ENCODE measurements at regions not wholly inside any gene's neighbourhood (a gene's known extent, or its start where the extent isn't known, plus 50 kb on each side); places are given as distances from the start of the nearest gene placed in this dataset.
A peak's percentile ranks its signal among the peaks of the same experiment; 100 is the strongest.

DNA sequence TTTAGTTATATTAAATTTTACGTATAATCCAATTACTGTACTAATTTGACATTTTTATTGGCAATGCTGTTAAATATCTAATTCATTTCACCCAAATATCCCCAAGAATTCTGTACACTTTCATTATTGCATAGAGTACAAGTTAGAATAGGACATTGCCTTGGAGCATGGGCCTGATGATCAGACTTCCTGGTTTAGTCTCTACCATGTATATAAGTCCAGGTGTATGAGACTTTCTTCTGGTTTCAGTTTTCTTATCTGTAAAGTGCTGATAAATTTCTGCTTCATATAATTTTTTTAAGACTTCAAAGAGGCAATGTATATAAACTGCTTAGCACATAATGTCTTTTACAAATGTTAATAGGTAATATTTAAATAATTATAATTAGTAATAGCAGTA lies 179.4 kb downstream of the KLF12 start:
- Mint-ChIP-seq H3K4me1 (ENCODE audit: unreplicated experiment) (peaks cover 15% of the 10 kb centered on the region), H3K4me3 (no peak overlapping the region), H3K36me3 (peaks cover 9% of the 10 kb centered on the region), H3K9me3 (peaks cover 3% of the 10 kb centered on the region), H3K27me3 (no peaks in the 10 kb centered on the region), H3K27ac (no peak overlapping the region)
- TF ChIP-seq, protein P1, sequence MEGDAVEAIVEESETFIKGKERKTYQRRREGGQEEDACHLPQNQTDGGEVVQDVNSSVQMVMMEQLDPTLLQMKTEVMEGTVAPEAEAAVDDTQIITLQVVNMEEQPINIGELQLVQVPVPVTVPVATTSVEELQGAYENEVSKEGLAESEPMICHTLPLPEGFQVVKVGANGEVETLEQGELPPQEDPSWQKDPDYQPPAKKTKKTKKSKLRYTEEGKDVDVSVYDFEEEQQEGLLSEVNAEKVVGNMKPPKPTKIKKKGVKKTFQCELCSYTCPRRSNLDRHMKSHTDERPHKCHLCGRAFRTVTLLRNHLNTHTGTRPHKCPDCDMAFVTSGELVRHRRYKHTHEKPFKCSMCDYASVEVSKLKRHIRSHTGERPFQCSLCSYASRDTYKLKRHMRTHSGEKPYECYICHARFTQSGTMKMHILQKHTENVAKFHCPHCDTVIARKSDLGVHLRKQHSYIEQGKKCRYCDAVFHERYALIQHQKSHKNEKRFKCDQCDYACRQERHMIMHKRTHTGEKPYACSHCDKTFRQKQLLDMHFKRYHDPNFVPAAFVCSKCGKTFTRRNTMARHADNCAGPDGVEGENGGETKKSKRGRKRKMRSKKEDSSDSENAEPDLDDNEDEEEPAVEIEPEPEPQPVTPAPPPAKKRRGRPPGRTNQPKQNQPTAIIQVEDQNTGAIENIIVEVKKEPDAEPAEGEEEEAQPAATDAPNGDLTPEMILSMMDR (conservative IDR thresholded peaks at IDR 0.05): no peak
- DNase-seq (ENCODE audit: extremely low spot score, unreplicated experiment): no peak

GRCh38 chr13:73952648-73953047 lies 181.6 kb downstream of the KLF12 start:
- H3K4me3 Mint-ChIP-seq: no peak overlapping the region
- H3K27me3 Mint-ChIP-seq: no peaks in the 10 kb centered on the region
- peaks cover 21% of the 10 kb centered on the region for H3K4me1 Mint-ChIP-seq (ENCODE audit: unreplicated experiment)
- TF ChIP-seq, protein P1 (conservative IDR thresholded peaks at IDR 0.05): no peak
- no peak overlapping the region for H3K27ac Mint-ChIP-seq
- H3K9me3 Mint-ChIP-seq: no peaks in the 10 kb centered on the region
- peaks cover 9% of the 10 kb centered on the region for H3K36me3 Mint-ChIP-seq
- DNase-seq (ENCODE audit: extremely low spot score, unreplicated experiment): no peak

- no peaks in the 10 kb centered on the region for H3K27me3 Mint-ChIP-seq
- TF ChIP-seq, protein P1 (conservative IDR thresholded peaks at IDR 0.05): no peak
- peaks cover 13% of the 10 kb centered on the region for H3K36me3 Mint-ChIP-seq
- H3K4me1 Mint-ChIP-seq (ENCODE audit: unreplicated experiment): peaks cover 25% of the 10 kb centered on the region
- no peak for DNase-seq (ENCODE audit: extremely low spot score, unreplicated experiment)
- no peaks in the 10 kb centered on the region for H3K9me3 Mint-ChIP-seq
- no peak overlapping the region for H3K4me3 Mint-ChIP-seq
- no peak overlapping the region for H3K27ac Mint-ChIP-seq
These were observed 185.2 kb downstream of the KLF12 start for GRCh38 chr13:73948848-73949529.

DNA sequence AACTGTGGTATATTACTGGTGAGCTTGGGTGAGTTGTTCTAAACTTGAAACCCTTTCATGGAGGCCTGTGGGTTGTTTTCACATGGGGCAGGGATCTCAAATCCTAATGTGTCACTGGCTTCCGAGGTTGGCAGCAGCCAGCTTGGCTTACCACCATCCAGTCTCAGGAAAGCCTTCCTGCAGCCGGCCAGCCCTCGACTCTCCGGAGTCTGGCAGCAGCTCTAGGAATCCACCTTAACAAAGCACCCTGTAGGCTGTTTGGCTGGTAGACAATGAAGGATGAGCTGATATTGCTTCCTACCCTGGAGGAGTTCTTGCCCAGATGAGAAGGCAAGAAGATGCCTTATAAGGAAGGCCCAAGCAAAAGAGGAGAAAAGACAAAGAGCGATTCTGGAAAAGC lies 188.3 kb downstream of the KLF12 start:
- no peaks in the 10 kb centered on the region for H3K9me3 Mint-ChIP-seq
- peak overlapping the region; percentile 12 for H3K4me3 Mint-ChIP-seq
- peaks cover 25% of the 10 kb centered on the region for H3K4me1 Mint-ChIP-seq (ENCODE audit: unreplicated experiment)
- DNase-seq (ENCODE audit: extremely low spot score, unreplicated experiment): no peak
- peak overlapping the region; percentile 58 for H3K27ac Mint-ChIP-seq
- H3K36me3 Mint-ChIP-seq: peaks cover 20% of the 10 kb centered on the region
- H3K27me3 Mint-ChIP-seq: no peaks in the 10 kb centered on the region
- TF ChIP-seq, protein P1 (conservative IDR thresholded peaks at IDR 0.05): no peak

DNA sequence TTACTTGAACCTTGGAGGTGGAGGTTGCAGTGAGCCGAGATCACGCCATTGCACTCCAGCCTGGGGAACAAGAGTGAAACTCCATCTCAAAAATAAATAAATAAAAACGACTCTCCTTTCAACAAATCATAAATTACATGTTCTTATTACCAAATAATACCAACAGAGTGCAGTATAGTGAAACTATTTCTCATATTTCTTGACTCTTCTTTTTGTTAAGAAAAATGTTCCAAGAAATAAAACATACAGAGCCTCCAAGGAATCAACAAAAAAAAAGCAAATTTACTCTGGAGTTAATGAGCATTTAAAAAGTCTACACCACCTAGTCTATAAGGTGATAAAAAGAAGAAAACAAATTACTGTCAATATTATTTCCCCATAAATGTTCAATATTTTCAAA lies 188.8 kb downstream of the KLF12 start:
- peaks cover 25% of the 10 kb centered on the region for H3K4me1 Mint-ChIP-seq (ENCODE audit: unreplicated experiment)
- no peaks in the 10 kb centered on the region for H3K27me3 Mint-ChIP-seq
- H3K27ac Mint-ChIP-seq: peak overlapping the region; percentile 58

More for the DNA sequence above, 188.8 kb downstream of the KLF12 start:
- Mint-ChIP-seq H3K9me3 (no peaks in the 10 kb centered on the region), H3K36me3 (peaks cover 21% of the 10 kb centered on the region), H3K4me3 (no peak overlapping the region)
- TF ChIP-seq, protein P1 (conservative IDR thresholded peaks at IDR 0.05): no peak
- no peak for DNase-seq (ENCODE audit: extremely low spot score, unreplicated experiment)

All from type B pancreatic cell (in vitro differentiated cells).